ENCODE measurements at regions not wholly inside any gene's neighbourhood (a gene's known extent, or its start where the extent isn't known, plus 50 kb on each side); places are given as distances from the start of the nearest gene placed in this dataset.
A peak's percentile ranks its signal among the peaks of the same experiment; 100 is the strongest.

- H3K36me3 ChIP-seq, result no peaks in the 10 kb centered on the region
- H3K27ac ChIP-seq, result no peak overlapping the region
- no peak for DNase-seq
- intact Hi-C loops (cut with DNase I), result no loop called here
- H3K27me3 ChIP-seq, result no peaks in the 10 kb centered on the region
- WGBS, 2 donors, result 0 to 2% methylated on average over 1 of the region's 1 CpG
- H3K4me3 ChIP-seq, result no peak overlapping the region
- H3K4me1 ChIP-seq, result no peaks in the 10 kb centered on the region
- TF ChIP-seq, protein P1, sequence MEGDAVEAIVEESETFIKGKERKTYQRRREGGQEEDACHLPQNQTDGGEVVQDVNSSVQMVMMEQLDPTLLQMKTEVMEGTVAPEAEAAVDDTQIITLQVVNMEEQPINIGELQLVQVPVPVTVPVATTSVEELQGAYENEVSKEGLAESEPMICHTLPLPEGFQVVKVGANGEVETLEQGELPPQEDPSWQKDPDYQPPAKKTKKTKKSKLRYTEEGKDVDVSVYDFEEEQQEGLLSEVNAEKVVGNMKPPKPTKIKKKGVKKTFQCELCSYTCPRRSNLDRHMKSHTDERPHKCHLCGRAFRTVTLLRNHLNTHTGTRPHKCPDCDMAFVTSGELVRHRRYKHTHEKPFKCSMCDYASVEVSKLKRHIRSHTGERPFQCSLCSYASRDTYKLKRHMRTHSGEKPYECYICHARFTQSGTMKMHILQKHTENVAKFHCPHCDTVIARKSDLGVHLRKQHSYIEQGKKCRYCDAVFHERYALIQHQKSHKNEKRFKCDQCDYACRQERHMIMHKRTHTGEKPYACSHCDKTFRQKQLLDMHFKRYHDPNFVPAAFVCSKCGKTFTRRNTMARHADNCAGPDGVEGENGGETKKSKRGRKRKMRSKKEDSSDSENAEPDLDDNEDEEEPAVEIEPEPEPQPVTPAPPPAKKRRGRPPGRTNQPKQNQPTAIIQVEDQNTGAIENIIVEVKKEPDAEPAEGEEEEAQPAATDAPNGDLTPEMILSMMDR (IDR thresholded peaks at IDR 0.05), result peak; percentile 36 to 65 (median 44)
- no peak for TF ChIP-seq POLR2AphosphoS5 (IDR thresholded peaks at IDR 0.05)
- H3K9me3 ChIP-seq, result no peaks in the 10 kb centered on the region
Measured at GRCh38 chr16:63361032-63361624, 1324.9 kb upstream of the CDH8 start.

DNA sequence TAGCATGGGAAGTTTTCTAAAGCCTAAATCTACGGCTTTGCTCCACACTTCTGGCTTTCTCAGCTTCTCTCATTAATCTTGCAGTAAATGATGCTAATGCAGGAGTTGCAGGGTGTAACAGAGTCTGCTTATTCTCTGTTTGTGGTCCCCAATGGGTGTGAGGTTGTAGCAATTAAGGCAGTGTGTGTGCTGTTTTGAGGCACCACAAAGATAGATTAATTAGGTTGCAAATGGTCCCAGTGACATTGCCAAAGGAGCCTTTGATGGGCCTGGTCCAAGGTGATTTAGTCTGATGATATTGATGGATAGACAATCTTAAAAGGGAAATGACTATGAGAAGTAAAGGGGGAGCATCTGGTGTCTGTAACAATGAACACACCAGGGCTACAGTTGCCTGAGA lies 1313.7 kb upstream of the CDH8 start:
- DNase-seq, result no peak
- no peak overlapping the region for H3K27ac ChIP-seq
- intact Hi-C loops (cut with DNase I), result no loop called here
- no peaks in the 10 kb centered on the region for H3K36me3 ChIP-seq
- no peak for TF ChIP-seq POLR2AphosphoS5 (IDR thresholded peaks at IDR 0.05)
- TF ChIP-seq, protein P1 (IDR thresholded peaks at IDR 0.05), result no peak
- TF ChIP-seq EP300 (IDR thresholded peaks at IDR 0.05), result no peak
- TF ChIP-seq POLR2A (IDR thresholded peaks at IDR 0.05), result no peak
- H3K4me1 ChIP-seq, result no peaks in the 10 kb centered on the region
- H3K4me3 ChIP-seq, result no peak overlapping the region
- H3K27me3 ChIP-seq, result no peaks in the 10 kb centered on the region
- WGBS, 2 donors, result 80 to 89% methylated on average over 1 of the region's 1 CpG
- no peaks in the 10 kb centered on the region for H3K9me3 ChIP-seq

DNA sequence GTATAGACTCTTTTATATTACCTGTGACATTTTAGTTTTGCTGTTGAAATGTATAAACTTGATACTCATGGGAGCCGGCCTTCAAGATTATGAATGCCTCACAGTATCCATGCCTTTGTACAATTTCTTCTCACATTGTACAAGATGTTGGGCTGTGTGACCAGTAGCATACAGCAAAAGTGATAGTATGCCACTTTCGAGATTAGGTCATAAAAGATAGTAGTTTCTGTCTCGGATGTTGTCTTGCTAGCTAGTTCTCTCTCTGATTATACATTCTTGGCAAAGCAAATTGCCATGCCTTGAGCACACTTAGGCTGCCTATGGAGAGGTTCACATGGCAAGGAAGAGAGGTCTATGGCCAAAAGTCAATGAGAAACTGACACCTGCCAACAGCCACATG lies 1309.8 kb upstream of the CDH8 start:
- Histone ChIP-seq H3K9me3 (no peaks in the 10 kb centered on the region), H3K36me3 (no peaks in the 10 kb centered on the region), H3K4me1 (no peaks in the 10 kb centered on the region), H3K27me3 (no peaks in the 10 kb centered on the region), H3K27ac (no peak overlapping the region), H3K4me3 (no peak overlapping the region)
- intact Hi-C loops (cut with DNase I), result no loop called here
- WGBS, 2 donors, result 78 to 92% methylated on average over 3 of the region's 3 CpGs
- no peak for TF ChIP-seq EP300 (IDR thresholded peaks at IDR 0.05)
- TF ChIP-seq POLR2AphosphoS5 (IDR thresholded peaks at IDR 0.05), result no peak
- TF ChIP-seq, protein P1 (IDR thresholded peaks at IDR 0.05), result no peak
- no peak for TF ChIP-seq POLR2A (IDR thresholded peaks at IDR 0.05)
- DNase-seq, result no peak

DNA sequence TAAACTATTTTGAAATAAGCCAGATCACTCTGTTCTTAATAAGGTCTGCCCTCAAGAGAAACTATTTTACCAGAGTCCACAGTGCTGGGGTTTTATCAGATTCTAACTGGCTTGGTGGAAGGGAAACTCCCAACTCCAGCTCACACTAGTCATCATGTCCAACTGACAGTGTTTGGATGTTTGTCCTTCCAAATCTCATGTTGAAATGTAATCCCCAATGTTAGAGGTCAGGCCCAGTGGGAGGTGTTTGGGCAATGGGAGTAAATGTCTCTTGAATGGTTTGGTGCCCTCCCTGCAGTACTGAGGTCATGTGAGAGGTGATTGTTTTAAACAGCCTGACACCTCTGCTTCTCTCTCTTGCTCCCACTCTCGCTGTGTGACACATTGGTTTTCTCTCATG lies 1301.0 kb upstream of the CDH8 start:
- 84 to 88% methylated on average over 1 of the region's 1 CpG for WGBS, 2 donors
- peaks cover 0 to 6% (median 3%) of the 10 kb centered on the region in 4 donors for H3K9me3 ChIP-seq
- TF ChIP-seq POLR2AphosphoS5 (IDR thresholded peaks at IDR 0.05) (no peak), POLR2A (IDR thresholded peaks at IDR 0.05) (no peak), EP300 (IDR thresholded peaks at IDR 0.05) (no peak)
- TF ChIP-seq, protein P1 (IDR thresholded peaks at IDR 0.05), result no peak
- no peaks in the 10 kb centered on the region for H3K4me1 ChIP-seq
- intact Hi-C loops (cut with DNase I), result no loop called here
- H3K4me3 ChIP-seq, result no peak overlapping the region
- no peak overlapping the region for H3K27ac ChIP-seq
- DNase-seq, result no peak
- H3K36me3 ChIP-seq, result no peaks in the 10 kb centered on the region
- no peaks in the 10 kb centered on the region for H3K27me3 ChIP-seq

- TF ChIP-seq POLR2AphosphoS5 (IDR thresholded peaks at IDR 0.05) (no peak), EP300 (IDR thresholded peaks at IDR 0.05) (no peak), POLR2A (IDR thresholded peaks at IDR 0.05) (no peak)
- TF ChIP-seq, protein P1 (IDR thresholded peaks at IDR 0.05), result no peak
- H3K4me1 ChIP-seq, result no peaks in the 10 kb centered on the region
- no peak for DNase-seq
- H3K9me3 ChIP-seq, result no peaks in the 10 kb centered on the region
- intact Hi-C loops (cut with DNase I), result no loop called here
- no peaks in the 10 kb centered on the region for H3K27me3 ChIP-seq
- no peak overlapping the region for H3K4me3 ChIP-seq
- WGBS, 2 donors, result 82 to 91% methylated on average over 3 of the region's 3 CpGs
- H3K27ac ChIP-seq, result no peak overlapping the region
- no peaks in the 10 kb centered on the region for H3K36me3 ChIP-seq
Measured at GRCh38 chr16:63331111-63331510, 1294.9 kb upstream of the CDH8 start.
